Upper lobe of left lung (tissue), 6 donors: ENCODE measurements at regions not wholly inside any gene's neighbourhood (a gene's known extent, or its start where the extent isn't known, plus 50 kb on each side); places are given as distances from the start of the nearest gene placed in this dataset.
A peak's percentile ranks its signal among the peaks of the same experiment; 100 is the strongest.

ENCODE experiments used
- ATAC-seq, 2 donors: fragments of 200-7000 bp; cut with Tn5 transposase; one replicate each; pipeline ENCODE4 v1.9.1; 2022; ENCODE audit warnings: mild to moderate bottlenecking in 2 of 2, moderate library complexity in 2 of 2; ENCODE audit not compliant: low FRiP score in 2 of 2
- DNase-seq, 2 donors: peaks; one replicate each; pipeline ENCODE4 v3.0.0-alpha.2; 2019 to 2020
- H3K27ac ChIP-seq, 4 donors: fragments of 200-600 bp; sonication (generic); one replicate each; pipeline ENCODE4 v1.5.1; 2016 to 2019
- H3K27me3 ChIP-seq, 4 donors: fragments of 200-600 bp; sonication (generic); one replicate each; pipeline ENCODE4 v1.5.1; 2017 to 2019
- H3K36me3 ChIP-seq, 4 donors: fragments of 200-600 bp; sonication (generic); one replicate each; pipeline ENCODE4 v1.5.1; 2016 to 2019
- H3K4me1 ChIP-seq, 4 donors: fragments of 200-600 bp; sonication (generic); one replicate each; pipeline ENCODE4 v1.5.1; 2018 to 2019
- H3K4me3 ChIP-seq, 4 donors: fragments of 200-600 bp; sonication (generic); one replicate each; pipeline ENCODE4 v1.5.1; 2017 to 2019; ENCODE audit warnings: mild to moderate bottlenecking in 2 of 4, moderate library complexity in 1 of 4
- H3K9me3 ChIP-seq, 4 donors: fragments of 200-600 bp; sonication (generic); one replicate each; pipeline ENCODE4 v1.5.1; 2018 to 2019
- EP300 ChIP-seq, 4 donors: sonication (generic); formaldehyde crosslinking; IDR thresholded peaks; one replicate each; pipeline ENCODE4 v1.5.1; 2017; ENCODE audit warnings: antibody characterized with exemption in 4 of 4, control low read depth in 2 of 4
- POLR2A ChIP-seq, 4 donors: fragments of 450-650 bp; IDR thresholded peaks; one replicate each; pipeline ENCODE4 v1.5.1; 2016 to 2017; ENCODE audit warnings: antibody characterized with exemption in 4 of 4, mild to moderate bottlenecking in 2 of 4
- POLR2AphosphoS5 ChIP-seq, 2 donors: sonication (generic); formaldehyde crosslinking; IDR thresholded peaks; one replicate each; pipeline ENCODE4 v1.5.1; 2017; ENCODE audit warnings: antibody characterized with exemption in 2 of 2
- WGBS, 2 donors: methylation state at CpG; one replicate each; pipeline ENCODE4 v1.1.5; 2017 to 2018; 5-methylcytosine and 5-hydroxymethylcytosine counted together
- TF ChIP-seq, protein P1 (sequence below), 6 experiments: fragments of 450-650 bp in 4 of 6; fragments of 200-600 bp in 2 of 6; sonication (generic) in 2 of 6; IDR thresholded peaks; one replicate each; pipeline ENCODE4 v1.5.1; 2016 to 2019; ENCODE audit warnings: antibody characterized with exemption in 6 of 6
- donor health status: DM: no; HTN: no; CAD: no; lungs with moderate emphysema.
- donor health status: DM: no; HTN: yes; CAD: no; lungs with severe emphysema.

GRCh38 chr22:48101704-48102103 is 1339.3 kb downstream of the TBC1D22A start:
- Histone ChIP-seq H3K27ac (no peak overlapping the region), H3K27me3 (no peaks in the 10 kb centered on the region), H3K4me3 (no peak overlapping the region), H3K4me1 (no peaks in the 10 kb centered on the region), H3K36me3 (no peaks in the 10 kb centered on the region), H3K9me3 (no peaks in the 10 kb centered on the region)
- no peak for TF ChIP-seq EP300 (IDR thresholded peaks at IDR 0.05)
- TF ChIP-seq, protein P1, sequence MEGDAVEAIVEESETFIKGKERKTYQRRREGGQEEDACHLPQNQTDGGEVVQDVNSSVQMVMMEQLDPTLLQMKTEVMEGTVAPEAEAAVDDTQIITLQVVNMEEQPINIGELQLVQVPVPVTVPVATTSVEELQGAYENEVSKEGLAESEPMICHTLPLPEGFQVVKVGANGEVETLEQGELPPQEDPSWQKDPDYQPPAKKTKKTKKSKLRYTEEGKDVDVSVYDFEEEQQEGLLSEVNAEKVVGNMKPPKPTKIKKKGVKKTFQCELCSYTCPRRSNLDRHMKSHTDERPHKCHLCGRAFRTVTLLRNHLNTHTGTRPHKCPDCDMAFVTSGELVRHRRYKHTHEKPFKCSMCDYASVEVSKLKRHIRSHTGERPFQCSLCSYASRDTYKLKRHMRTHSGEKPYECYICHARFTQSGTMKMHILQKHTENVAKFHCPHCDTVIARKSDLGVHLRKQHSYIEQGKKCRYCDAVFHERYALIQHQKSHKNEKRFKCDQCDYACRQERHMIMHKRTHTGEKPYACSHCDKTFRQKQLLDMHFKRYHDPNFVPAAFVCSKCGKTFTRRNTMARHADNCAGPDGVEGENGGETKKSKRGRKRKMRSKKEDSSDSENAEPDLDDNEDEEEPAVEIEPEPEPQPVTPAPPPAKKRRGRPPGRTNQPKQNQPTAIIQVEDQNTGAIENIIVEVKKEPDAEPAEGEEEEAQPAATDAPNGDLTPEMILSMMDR (IDR thresholded peaks at IDR 0.05): no peak
- TF ChIP-seq POLR2A (IDR thresholded peaks at IDR 0.05): no peak
- TF ChIP-seq POLR2AphosphoS5 (IDR thresholded peaks at IDR 0.05): no peak
- DNase-seq: peak in 1 of 2 donors; percentile 50
- no peak for ATAC-seq
- 94% methylated on average over 8 of the region's 8 CpGs; no CpG with 5 or more reads in 1 of the 2 donors for WGBS, 2 donors

DNA sequence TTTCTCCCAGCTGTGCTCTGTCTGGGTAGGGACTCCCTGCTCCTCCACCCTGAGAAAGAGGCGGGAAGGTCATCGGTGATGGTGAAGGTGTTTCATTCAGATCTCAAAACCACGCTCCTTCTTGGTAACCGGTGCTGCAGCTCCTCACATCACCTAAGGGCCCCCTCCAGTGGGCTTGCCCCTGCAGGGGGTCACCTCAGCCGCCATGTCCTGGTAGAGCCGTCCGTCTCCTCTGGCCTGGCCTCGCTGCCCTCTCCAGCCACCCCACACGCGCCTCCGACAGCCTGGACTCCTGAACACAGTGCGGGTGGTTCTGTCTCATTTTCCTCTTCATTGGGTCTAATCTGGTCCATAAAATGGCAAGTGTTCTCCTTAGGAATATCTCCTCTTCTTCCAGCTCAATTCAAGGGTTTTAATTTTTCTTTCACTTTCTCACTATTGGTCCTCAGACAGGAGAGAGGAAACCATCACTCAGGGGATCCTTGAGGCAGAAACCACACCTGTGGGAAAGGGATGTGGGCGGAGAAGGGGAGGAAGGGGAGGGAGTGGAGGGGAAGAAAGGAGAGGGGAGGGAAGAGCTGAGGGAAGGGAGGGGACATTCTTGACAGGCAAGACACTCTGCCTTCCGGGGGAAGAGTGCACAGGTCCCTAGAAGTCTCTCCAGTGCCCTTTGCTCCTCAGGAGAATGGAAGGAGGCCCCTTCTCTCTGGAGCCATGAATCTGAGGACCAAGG is 1338.4 kb downstream of the TBC1D22A start:
- no peaks in the 10 kb centered on the region for H3K9me3 ChIP-seq
- no peaks in the 10 kb centered on the region for H3K36me3 ChIP-seq
- TF ChIP-seq POLR2AphosphoS5 (IDR thresholded peaks at IDR 0.05) (no peak), POLR2A (IDR thresholded peaks at IDR 0.05) (no peak)
- ATAC-seq (no peak), DNase-seq (peak in 1 of 2 donors; percentile 41)
- WGBS, 2 donors: 74 to 77% methylated on average over 14 of the region's 14 CpGs
- H3K27ac ChIP-seq: no peak overlapping the region
- H3K4me1 ChIP-seq: no peaks in the 10 kb centered on the region
- H3K27me3 ChIP-seq: no peaks in the 10 kb centered on the region
- H3K4me3 ChIP-seq: no peak overlapping the region

- H3K9me3 ChIP-seq: no peaks in the 10 kb centered on the region
- peak in 1 of 2 donors; percentile 40 for DNase-seq
- H3K4me3 ChIP-seq: no peak overlapping the region
- H3K4me1 ChIP-seq: no peaks in the 10 kb centered on the region
- ATAC-seq: no peak
- no peaks in the 10 kb centered on the region for H3K36me3 ChIP-seq
- TF ChIP-seq POLR2A (IDR thresholded peaks at IDR 0.05) (no peak), EP300 (IDR thresholded peaks at IDR 0.05) (no peak), POLR2AphosphoS5 (IDR thresholded peaks at IDR 0.05) (no peak)
- TF ChIP-seq, protein P1 (IDR thresholded peaks at IDR 0.05): no peak
- no peaks in the 10 kb centered on the region for H3K27me3 ChIP-seq
- 43 to 52% methylated on average over 8 to 9 of the region's 9 CpGs for WGBS, 2 donors
- H3K27ac ChIP-seq: no peak overlapping the region
Measured at GRCh38 chr22:48099671-48100070, 1337.2 kb downstream of the TBC1D22A start.

GRCh38 chr22:48099251-48099650 is 1336.8 kb downstream of the TBC1D22A start:
- Histone ChIP-seq H3K36me3 (no peaks in the 10 kb centered on the region), H3K4me3 (no peak overlapping the region), H3K27me3 (no peaks in the 10 kb centered on the region), H3K4me1 (no peaks in the 10 kb centered on the region), H3K9me3 (no peaks in the 10 kb centered on the region), H3K27ac (no peak overlapping the region)
- 70 to 92% methylated on average over 2 to 5 of the region's 8 CpGs for WGBS, 2 donors
- DNase-seq: peak in 1 of 2 donors; percentile 50
- no peak for ATAC-seq
- TF ChIP-seq EP300 (IDR thresholded peaks at IDR 0.05) (no peak), POLR2A (IDR thresholded peaks at IDR 0.05) (no peak)
- TF ChIP-seq, protein P1 (IDR thresholded peaks at IDR 0.05): no peak

DNA sequence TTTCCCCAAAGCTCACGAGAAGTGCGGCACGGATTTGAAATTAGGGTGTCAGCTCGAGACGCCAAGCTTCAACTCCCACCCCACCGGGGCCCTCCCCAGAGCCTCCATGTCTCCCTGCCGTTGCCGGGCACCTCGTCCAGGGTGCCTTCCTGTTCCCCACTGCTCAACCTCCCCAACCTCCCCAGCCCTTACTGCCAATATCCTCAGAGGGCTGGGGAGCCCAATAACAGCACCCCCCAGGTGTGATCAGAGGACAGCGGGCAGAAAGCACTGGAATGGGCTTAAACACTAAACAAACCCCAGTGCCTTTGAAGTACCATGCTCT is 1336.4 kb downstream of the TBC1D22A start:
- no peaks in the 10 kb centered on the region for H3K36me3 ChIP-seq
- no peak for DNase-seq
- ATAC-seq: no peak
- no peaks in the 10 kb centered on the region for H3K4me1 ChIP-seq
- no peaks in the 10 kb centered on the region for H3K27me3 ChIP-seq
- H3K9me3 ChIP-seq: no peaks in the 10 kb centered on the region
- no peak overlapping the region for H3K27ac ChIP-seq
- 49 to 58% methylated on average over 10 of the region's 10 CpGs for WGBS, 2 donors
- TF ChIP-seq, protein P1 (IDR thresholded peaks at IDR 0.05): no peak
- no peak for TF ChIP-seq EP300 (IDR thresholded peaks at IDR 0.05)
- TF ChIP-seq POLR2A (IDR thresholded peaks at IDR 0.05): no peak
- TF ChIP-seq POLR2AphosphoS5 (IDR thresholded peaks at IDR 0.05): no peak
- no peak overlapping the region for H3K4me3 ChIP-seq
